ENCODE measurements at regions not wholly inside any gene's neighbourhood (a gene's known extent, or its start where the extent isn't known, plus 50 kb on each side); places are given as distances from the start of the nearest gene placed in this dataset.
A peak's percentile ranks its signal among the peaks of the same experiment; 100 is the strongest.
"Not testable (repeated sequence)": the region's sequence is repeated elsewhere in the genome, so short reads cannot be mapped to it uniquely, and the experiment has no call there.

DNA sequence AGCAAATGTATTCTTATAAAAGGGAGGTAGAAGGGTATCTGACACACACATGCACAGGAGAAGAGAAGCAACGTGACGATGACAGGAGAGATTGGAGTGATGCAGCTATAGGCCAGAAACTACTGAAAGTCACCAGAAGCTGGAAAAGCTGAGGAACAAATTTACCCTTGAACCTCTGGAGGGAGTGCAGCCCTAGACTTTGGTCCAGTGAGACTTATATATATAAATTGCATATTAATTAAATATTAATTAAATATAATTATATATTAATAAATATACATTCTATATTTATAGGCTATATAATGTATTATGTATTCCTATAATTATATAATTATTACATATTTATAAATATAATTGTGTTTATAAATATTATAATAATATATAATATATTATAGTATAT lies 96.5 kb upstream of the LMCD1 start:
- H3K4me1 Mint-ChIP-seq, result no peaks in the 10 kb centered on the region
- ATAC-seq, result no peak
- H3K4me3 Mint-ChIP-seq, result no peak overlapping the region
- H3K9me3 ChIP-seq (ENCODE audit: control insufficient read depth, low read length, poor library complexity, severe bottlenecking), result no peaks in the 10 kb centered on the region
- no peak overlapping the region for H3K27ac Mint-ChIP-seq
- no peak for DNase-seq
- no peaks in the 10 kb centered on the region for H3K27me3 Mint-ChIP-seq
- no peaks in the 10 kb centered on the region for H3K36me3 Mint-ChIP-seq (ENCODE audit: low read depth)

GRCh38 chr3:8406479-8406878 lies 95.1 kb upstream of the LMCD1 start:
- H3K9me3 ChIP-seq (ENCODE audit: control insufficient read depth, low read length, poor library complexity, severe bottlenecking), result no peaks in the 10 kb centered on the region
- no peaks in the 10 kb centered on the region for H3K36me3 Mint-ChIP-seq (ENCODE audit: low read depth)
- H3K27ac Mint-ChIP-seq, result no peak overlapping the region
- no peaks in the 10 kb centered on the region for H3K4me1 Mint-ChIP-seq
- ATAC-seq (no peak), DNase-seq (no peak)
- H3K27me3 Mint-ChIP-seq, result no peaks in the 10 kb centered on the region
- no peak overlapping the region for H3K4me3 Mint-ChIP-seq

DNA sequence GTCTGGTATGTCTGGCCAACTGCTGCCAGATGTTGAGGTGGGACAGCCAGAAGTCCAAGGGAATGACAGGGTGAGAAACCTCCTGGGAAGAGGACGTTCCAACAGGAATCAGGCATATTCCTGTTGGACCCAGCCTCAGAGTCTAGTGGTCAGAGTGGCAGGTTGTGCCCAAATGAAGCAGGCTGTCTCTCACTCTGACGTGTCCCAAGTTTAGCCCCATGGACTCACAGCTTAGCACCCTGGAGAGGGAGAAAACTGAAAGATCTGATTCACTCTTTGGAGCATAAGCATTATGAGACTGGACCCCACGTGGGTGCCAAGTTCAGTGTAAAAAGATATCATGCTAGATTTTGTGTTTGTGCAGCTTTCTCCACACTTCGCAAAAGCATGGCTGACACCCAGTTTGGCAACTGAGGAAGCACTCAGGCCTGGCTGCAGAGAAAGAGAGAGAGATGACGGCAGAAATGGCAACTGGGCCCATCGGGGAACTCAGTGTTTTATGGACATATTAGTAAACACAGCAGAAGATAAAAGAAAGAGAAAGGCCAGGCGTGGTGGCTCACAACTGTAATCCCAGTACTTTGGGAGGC lies 88.2 kb upstream of the LMCD1 start:
- no peaks in the 10 kb centered on the region for H3K27me3 Mint-ChIP-seq
- ATAC-seq (no peak), DNase-seq (no peak)
- no peaks in the 10 kb centered on the region for H3K9me3 ChIP-seq (ENCODE audit: control insufficient read depth, low read length, poor library complexity, severe bottlenecking)
- peaks cover 12% of the 10 kb centered on the region for H3K4me1 Mint-ChIP-seq
- no peak overlapping the region for H3K27ac Mint-ChIP-seq
- H3K36me3 Mint-ChIP-seq (ENCODE audit: low read depth), result no peaks in the 10 kb centered on the region
- H3K4me3 Mint-ChIP-seq, result no peak overlapping the region

GRCh38 chr3:8416965-8417364 lies 84.7 kb upstream of the LMCD1 start:
- H3K4me3 Mint-ChIP-seq, result no peak overlapping the region
- H3K4me1 Mint-ChIP-seq, result peaks cover 12% of the 10 kb centered on the region
- no peaks in the 10 kb centered on the region for H3K9me3 ChIP-seq (ENCODE audit: control insufficient read depth, low read length, poor library complexity, severe bottlenecking)
- no peaks in the 10 kb centered on the region for H3K36me3 Mint-ChIP-seq (ENCODE audit: low read depth)
- peak overlapping the region; percentile 57 for H3K27ac Mint-ChIP-seq
- H3K27me3 Mint-ChIP-seq, result peaks cover 4% of the 10 kb centered on the region
- ATAC-seq, result no peak
- no peak for DNase-seq

- no peaks in the 10 kb centered on the region for H3K36me3 Mint-ChIP-seq (ENCODE audit: low read depth)
- H3K27ac Mint-ChIP-seq, result no peak overlapping the region
- no peak for ATAC-seq
- DNase-seq, result no peak
- H3K4me1 Mint-ChIP-seq, result peaks cover 6% of the 10 kb centered on the region
- H3K27me3 Mint-ChIP-seq, result peaks cover 4% of the 10 kb centered on the region
- no peaks in the 10 kb centered on the region for H3K9me3 ChIP-seq (ENCODE audit: control insufficient read depth, low read length, poor library complexity, severe bottlenecking)
- no peak overlapping the region for H3K4me3 Mint-ChIP-seq
These were observed 81.0 kb upstream of the LMCD1 start for GRCh38 chr3:8420612-8421011.

GRCh38 chr3:8421267-8421666 lies 80.4 kb upstream of the LMCD1 start:
- H3K9me3 ChIP-seq (ENCODE audit: control insufficient read depth, low read length, poor library complexity, severe bottlenecking), result no peaks in the 10 kb centered on the region
- no peak for ATAC-seq
- no peak for DNase-seq
- Mint-ChIP-seq H3K4me1 (peaks cover 6% of the 10 kb centered on the region), H3K27ac (no peak overlapping the region), H3K36me3 (ENCODE audit: low read depth) (no peaks in the 10 kb centered on the region), H3K4me3 (no peak overlapping the region), H3K27me3 (peaks cover 4% of the 10 kb centered on the region)

DNA sequence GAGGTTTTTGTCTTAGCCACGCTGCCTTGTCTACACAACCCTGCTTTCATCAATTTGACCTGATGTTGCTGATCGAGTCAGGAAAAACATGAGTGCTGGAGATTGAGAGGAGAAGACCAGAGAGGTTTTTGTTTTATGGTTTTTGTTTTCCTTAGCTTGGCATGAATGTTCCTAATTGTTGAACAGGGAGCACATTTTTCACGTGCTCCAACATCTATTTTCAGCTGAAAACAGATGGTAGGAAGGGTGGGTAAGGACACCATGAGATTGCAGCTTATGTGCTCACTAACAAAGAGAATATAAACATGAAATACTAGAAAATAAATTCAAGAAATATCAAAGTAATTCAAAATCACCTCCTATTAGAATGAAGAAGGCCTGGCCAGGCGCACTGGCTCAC lies 79.9 kb upstream of the LMCD1 start:
- no peak for ATAC-seq
- H3K27me3 Mint-ChIP-seq, result peaks cover 4% of the 10 kb centered on the region
- H3K36me3 Mint-ChIP-seq (ENCODE audit: low read depth), result no peaks in the 10 kb centered on the region
- peaks cover 4% of the 10 kb centered on the region for H3K4me1 Mint-ChIP-seq
- no peak overlapping the region for H3K27ac Mint-ChIP-seq
- H3K4me3 Mint-ChIP-seq, result no peak overlapping the region
- no peak for DNase-seq
- no peaks in the 10 kb centered on the region for H3K9me3 ChIP-seq (ENCODE audit: control insufficient read depth, low read length, poor library complexity, severe bottlenecking)

DNA sequence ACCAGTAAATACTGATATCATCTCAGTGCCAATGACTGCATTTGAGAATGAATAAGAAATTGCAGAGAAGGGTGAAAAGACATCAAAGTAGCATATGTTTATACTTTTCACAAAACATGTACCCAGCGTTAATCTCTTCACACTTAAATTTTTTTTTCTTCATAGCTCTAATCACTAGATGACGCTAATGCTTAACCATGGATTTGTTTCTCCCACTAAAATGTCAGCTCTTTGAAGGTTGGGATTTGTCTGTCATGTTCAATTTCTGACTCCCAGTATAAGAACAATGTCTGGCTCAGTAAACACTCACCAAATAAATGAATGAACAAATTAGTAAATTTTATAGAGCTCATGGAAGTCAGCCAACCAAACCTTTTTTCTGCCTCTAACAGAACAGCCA lies 78.3 kb upstream of the LMCD1 start:
- Mint-ChIP-seq H3K27ac (no peak overlapping the region), H3K27me3 (peaks cover 7% of the 10 kb centered on the region), H3K4me1 (no peaks in the 10 kb centered on the region), H3K36me3 (ENCODE audit: low read depth) (no peaks in the 10 kb centered on the region), H3K4me3 (no peak overlapping the region)
- H3K9me3 ChIP-seq (ENCODE audit: control insufficient read depth, low read length, poor library complexity, severe bottlenecking), result no peaks in the 10 kb centered on the region
- DNase-seq, result no peak
- ATAC-seq, result no peak

- Mint-ChIP-seq H3K27ac (no peak overlapping the region), H3K4me1 (no peaks in the 10 kb centered on the region), H3K36me3 (ENCODE audit: low read depth) (peaks cover 2% of the 10 kb centered on the region), H3K4me3 (no peak overlapping the region), H3K27me3 (peaks cover 11% of the 10 kb centered on the region)
- ATAC-seq, result no peak
- no peaks in the 10 kb centered on the region for H3K9me3 ChIP-seq (ENCODE audit: control insufficient read depth, low read length, poor library complexity, severe bottlenecking)
- DNase-seq, result no peak
These were observed 77.3 kb upstream of the LMCD1 start for GRCh38 chr3:8424281-8424680.

- Mint-ChIP-seq H3K27me3 (no peaks in the 10 kb centered on the region), H3K4me1 (peaks cover under 1% of the 10 kb centered on the region), H3K36me3 (ENCODE audit: low read depth) (no peaks in the 10 kb centered on the region), H3K4me3 (no peak overlapping the region), H3K27ac (no peak overlapping the region)
- no peaks in the 10 kb centered on the region for H3K9me3 ChIP-seq (ENCODE audit: control insufficient read depth, low read length, poor library complexity, severe bottlenecking)
- DNase-seq (no peak), ATAC-seq (no peak)
These were observed 64.8 kb upstream of the LMCD1 start for GRCh38 chr3:8436661-8437287.

DNA sequence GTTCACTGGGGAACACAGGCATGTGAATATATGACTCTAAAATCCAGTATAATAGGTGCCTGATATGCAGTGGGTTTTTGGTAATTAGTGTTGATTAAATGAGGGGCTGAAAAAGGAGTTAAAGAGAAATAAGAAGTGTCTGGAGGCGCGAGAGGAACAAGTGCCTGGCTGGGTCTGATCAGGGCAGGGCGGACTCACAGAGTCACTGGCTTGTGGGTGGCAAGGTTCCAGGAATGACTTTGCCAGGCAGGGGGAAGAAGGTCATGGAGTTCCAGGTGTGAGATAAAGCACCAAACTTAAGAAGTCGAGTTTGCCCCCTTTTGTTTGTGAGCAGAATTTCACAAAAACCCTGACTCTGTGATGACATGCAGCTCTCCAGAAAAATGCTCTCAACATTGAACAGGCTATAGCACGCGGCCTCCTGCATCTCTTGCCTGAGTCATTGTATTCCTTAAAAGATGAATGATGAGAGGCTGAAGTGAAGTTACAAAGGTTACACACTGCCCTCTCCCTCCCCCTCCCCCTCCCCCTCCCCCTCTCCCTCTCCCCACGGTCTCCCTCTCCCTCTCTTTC lies 63.0 kb upstream of the LMCD1 start:
- no peaks in the 10 kb centered on the region for H3K9me3 ChIP-seq (ENCODE audit: control insufficient read depth, low read length, poor library complexity, severe bottlenecking)
- no peaks in the 10 kb centered on the region for H3K4me1 Mint-ChIP-seq
- no peak overlapping the region for H3K4me3 Mint-ChIP-seq
- no peaks in the 10 kb centered on the region for H3K36me3 Mint-ChIP-seq (ENCODE audit: low read depth)
- DNase-seq (no peak), ATAC-seq (no peak)
- no peak overlapping the region for H3K27ac Mint-ChIP-seq
- no peaks in the 10 kb centered on the region for H3K27me3 Mint-ChIP-seq

GRCh38 chr3:8440142-8440541 lies 61.5 kb upstream of the LMCD1 start:
- H3K4me1 Mint-ChIP-seq; H3K9me3 ChIP-seq (ENCODE audit: control insufficient read depth, low read length, poor library complexity, severe bottlenecking); H3K27ac Mint-ChIP-seq; ATAC-seq; DNase-seq; H3K36me3 Mint-ChIP-seq (ENCODE audit: low read depth); H3K27me3 Mint-ChIP-seq; H3K4me3 Mint-ChIP-seq: not testable (repeated sequence)

- Mint-ChIP-seq H3K36me3 (ENCODE audit: low read depth) (no peaks in the 10 kb centered on the region), H3K4me3 (no peak overlapping the region), H3K4me1 (no peaks in the 10 kb centered on the region), H3K27ac (no peak overlapping the region), H3K27me3 (peaks cover 18% of the 10 kb centered on the region)
- ATAC-seq (no peak), DNase-seq (no peak)
- no peaks in the 10 kb centered on the region for H3K9me3 ChIP-seq (ENCODE audit: control insufficient read depth, low read length, poor library complexity, severe bottlenecking)
These were observed 59.6 kb upstream of the LMCD1 start for GRCh38 chr3:8441969-8442559.
